ENCODE measurements at regions not wholly inside any gene's neighbourhood (a gene's known extent, or its start where the extent isn't known, plus 50 kb on each side); places are given as distances from the start of the nearest gene placed in this dataset.

DNA sequence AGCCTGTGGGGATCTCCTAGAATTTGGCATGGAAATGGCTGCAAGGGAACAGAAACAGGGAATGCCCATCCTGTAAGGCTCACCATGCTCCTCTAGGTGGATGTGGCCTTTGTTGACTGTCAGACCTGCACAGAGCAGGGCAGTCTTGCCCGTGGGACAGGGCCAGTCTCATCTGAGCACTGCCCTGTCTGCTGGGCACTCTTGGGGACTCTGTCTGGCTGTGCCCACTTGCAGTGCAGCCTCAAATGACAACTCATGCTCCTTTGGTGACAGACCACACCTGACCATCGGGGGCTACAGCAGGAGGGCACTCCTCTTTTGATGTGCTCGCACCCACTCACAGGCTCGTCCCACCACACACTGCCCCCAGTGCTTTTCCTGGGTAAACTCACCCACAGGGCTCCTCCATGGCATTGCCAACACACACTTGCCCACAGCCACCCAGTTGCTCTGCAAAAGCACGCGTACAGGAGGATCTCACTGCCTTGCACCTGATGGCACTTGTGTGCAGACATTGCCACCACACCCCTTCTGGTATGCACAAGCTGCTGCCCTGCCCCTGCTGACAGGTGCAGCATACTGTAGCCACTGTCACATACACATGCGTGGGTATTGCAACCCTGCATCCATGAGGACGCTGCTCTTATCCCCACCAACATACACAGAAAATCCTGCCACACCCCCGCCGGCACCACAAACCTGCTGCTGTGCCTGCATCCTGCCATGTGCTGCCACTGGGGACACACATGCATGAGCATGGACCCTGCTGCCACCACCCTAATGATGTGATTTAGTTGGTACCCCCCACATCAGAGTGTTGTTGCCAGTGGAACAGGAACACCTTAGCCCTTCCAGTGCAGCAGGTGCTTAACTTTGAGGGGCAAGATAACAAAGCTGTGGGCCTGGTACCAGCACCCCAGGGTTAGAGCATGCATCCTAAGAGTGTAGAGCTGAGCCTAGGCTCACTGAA is 100.1 kb upstream of the ARHGEF9 start:
- no peak for DNase-seq

DNA sequence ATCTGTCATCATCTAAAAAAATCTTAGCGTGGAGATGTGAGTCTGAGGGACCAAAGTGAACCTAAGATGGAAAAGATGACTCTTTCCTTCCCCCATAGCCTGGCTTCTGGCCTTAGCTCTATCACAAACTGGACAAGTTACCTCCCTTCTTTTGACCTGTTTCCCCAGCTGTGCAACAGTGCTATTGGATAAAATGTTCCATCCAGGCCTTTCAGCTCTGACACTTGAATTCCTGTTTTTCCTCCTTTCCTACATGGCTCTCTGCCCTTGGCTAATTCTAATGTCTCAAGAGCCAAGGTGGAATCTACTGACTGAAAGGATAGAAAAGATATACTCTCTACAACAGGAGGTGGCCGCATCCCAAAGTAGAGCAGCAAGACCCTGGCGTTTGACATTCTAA is 84.5 kb upstream of the ARHGEF9 start:
- no peak for DNase-seq

DNA sequence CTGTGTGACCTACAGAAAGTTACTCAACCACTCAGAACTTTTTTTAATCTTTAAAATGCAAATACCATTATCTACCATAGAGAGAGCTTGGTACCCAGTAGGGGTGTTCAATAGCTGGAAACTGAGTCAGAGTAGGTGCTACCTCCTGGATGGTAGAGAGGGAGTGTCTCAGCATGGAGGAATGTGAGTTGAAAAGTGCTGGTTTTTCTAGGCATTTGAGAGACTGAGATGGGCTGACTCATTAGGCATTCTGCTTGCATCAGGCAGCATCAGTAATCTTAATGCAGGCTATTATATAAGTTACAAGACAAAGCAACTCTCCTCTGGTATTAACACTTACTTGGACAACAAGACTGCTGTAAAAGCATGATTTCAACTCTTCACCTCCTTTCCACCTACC is 70.9 kb upstream of the ARHGEF9 start:
- no peak for DNase-seq

DNA sequence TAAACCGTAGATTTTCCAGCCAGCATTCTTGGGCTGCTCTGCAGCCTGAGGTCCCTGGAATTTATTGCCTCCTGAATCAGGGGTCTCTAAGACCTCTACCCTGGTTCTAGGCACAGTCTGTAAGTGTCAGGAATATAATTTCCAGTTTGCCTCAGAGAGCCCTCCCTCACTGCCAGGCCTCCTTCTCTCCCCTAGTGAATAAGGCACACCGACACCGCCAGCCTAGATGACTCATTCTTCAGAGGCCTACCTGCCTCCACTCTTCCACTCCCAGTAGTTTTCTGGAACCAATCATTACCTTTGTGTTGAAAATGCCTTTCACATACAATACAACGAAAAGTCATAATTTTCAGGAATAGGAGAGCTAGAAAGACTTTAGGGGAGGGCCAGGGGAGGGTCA is 50.3 kb upstream of the ARHGEF9 start:
- no peak for DNase-seq
